ENCODE measurements at regions not wholly inside any gene's neighbourhood (a gene's known extent, or its start where the extent isn't known, plus 50 kb on each side); places are given as distances from the start of the nearest gene placed in this dataset.

DNA sequence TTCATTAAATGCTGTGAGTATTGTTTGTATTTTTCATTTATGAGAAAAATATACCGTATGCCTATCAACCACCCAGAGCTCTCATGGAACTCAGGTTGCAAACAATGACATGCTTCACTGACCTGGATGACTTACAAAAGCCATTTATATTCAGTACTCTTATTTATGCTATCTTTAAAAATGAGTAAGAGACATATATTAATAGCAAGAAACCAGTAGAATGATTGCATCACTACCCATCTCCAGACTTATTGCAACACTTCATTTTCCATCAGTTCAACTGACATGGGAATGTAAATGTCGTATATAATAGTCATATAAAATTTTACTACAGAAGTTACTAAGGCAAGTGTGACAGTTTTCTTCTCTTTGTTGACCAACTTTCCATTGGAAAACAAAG, 69.1 kb downstream of the OTP start:
- DNase-seq = no peak
- Histone ChIP-seq H3K4me3 (ENCODE audit: insufficient read depth, low read depth, low read length) (no peak overlapping the region), H3K27me3 (ENCODE audit: control insufficient read depth, insufficient read depth, low read length) (no peaks in the 10 kb centered on the region), H3K36me3 (replicated peaks; ENCODE audit: control insufficient read depth, insufficient read depth, low read length) (no peaks in the 10 kb centered on the region)

DNA sequence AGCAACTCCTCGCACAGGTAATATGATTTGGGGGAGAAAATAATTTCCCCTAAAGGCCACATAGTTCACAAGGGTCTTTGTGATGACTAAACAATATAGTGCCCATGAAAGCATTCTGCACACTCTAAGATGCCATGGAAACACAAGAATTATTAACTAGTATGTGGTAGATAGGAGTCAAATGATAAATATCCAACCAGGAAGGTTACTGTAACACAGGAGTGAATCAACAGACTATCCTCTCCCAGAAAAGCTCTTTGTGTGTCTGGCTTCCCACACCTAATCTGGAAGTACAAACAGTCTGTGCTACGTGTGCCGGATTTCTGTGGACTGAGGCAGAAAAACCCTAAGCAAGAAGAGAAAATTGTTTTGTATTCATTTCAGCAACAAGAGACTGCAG, 70.0 kb downstream of the OTP start:
- no peak overlapping the region for H3K4me3 ChIP-seq (ENCODE audit: insufficient read depth, low read depth, low read length)
- H3K36me3 ChIP-seq (replicated peaks; ENCODE audit: control insufficient read depth, insufficient read depth, low read length) = no peaks in the 10 kb centered on the region
- DNase-seq = no peak
- H3K27me3 ChIP-seq (ENCODE audit: control insufficient read depth, insufficient read depth, low read length) = no peaks in the 10 kb centered on the region

DNA sequence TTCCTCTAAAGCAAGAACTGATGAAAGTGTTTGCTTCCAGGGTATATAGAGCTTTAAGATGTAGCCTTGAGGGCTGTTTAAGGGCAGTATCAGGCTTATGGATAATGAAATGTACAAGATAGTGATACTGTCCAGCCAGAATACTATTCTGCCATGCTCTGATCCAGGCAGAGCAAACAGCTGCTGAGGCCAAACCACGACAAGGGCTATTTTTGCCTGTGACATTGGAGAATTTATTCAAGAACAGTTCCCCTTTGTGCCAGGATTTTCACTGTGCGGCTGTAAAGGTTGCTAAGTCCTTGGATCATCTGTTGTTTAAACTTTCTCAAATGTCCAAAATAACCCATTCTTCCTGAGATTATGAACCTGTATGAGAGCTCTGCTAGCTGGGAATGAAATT, 70.4 kb downstream of the OTP start:
- Histone ChIP-seq H3K4me3 (ENCODE audit: insufficient read depth, low read depth, low read length) (no peak overlapping the region), H3K36me3 (replicated peaks; ENCODE audit: control insufficient read depth, insufficient read depth, low read length) (no peaks in the 10 kb centered on the region), H3K27me3 (ENCODE audit: control insufficient read depth, insufficient read depth, low read length) (no peaks in the 10 kb centered on the region)
- no peak for DNase-seq

DNA sequence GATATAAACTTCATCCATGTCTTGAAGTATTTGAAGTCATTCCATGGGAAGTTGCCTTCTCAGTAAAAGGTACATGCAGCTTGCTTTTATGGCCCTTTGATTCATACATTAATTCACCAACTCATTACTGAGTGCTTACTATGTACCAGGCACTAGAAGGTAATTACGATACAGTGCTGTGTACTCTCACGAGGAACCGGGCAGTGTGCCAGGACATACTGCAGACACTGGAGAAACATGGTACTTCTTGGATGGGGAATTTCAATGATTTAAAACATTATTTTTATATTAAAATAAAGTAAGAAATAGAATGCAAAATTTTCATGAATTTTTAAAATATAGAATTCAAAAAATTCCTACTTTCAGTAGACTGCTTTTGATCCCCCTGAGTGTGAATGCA, 71.4 kb upstream of the WDR41 start:
- Histone ChIP-seq H3K4me3 (ENCODE audit: insufficient read depth, low read depth, low read length) (no peak overlapping the region), H3K36me3 (replicated peaks; ENCODE audit: control insufficient read depth, insufficient read depth, low read length) (no peaks in the 10 kb centered on the region), H3K27me3 (ENCODE audit: control insufficient read depth, insufficient read depth, low read length) (no peaks in the 10 kb centered on the region)
- no peak for DNase-seq

DNA sequence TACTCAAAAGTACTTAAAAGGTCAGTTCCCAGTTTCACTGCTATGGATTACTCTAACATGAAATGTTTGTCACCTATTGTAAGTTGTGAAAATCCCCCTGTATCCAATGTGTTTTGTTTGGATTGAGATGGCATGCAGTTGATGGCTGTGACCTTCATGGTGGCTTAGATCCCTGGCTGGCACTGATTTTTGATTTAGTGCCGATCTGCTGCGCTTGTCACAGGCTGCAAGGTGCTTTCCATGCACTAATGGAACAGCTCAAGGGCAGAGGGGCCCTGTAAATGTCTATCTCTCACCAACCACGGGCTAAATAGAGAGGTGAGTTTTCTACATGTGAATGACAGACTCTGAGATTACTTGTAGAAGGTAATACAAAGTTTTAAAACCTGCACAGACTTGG, 69.8 kb upstream of the WDR41 start:
- Histone ChIP-seq H3K4me3 (ENCODE audit: insufficient read depth, low read depth, low read length) (no peak overlapping the region), H3K27me3 (ENCODE audit: control insufficient read depth, insufficient read depth, low read length) (no peaks in the 10 kb centered on the region), H3K36me3 (replicated peaks; ENCODE audit: control insufficient read depth, insufficient read depth, low read length) (no peaks in the 10 kb centered on the region)
- no peak for DNase-seq

DNA sequence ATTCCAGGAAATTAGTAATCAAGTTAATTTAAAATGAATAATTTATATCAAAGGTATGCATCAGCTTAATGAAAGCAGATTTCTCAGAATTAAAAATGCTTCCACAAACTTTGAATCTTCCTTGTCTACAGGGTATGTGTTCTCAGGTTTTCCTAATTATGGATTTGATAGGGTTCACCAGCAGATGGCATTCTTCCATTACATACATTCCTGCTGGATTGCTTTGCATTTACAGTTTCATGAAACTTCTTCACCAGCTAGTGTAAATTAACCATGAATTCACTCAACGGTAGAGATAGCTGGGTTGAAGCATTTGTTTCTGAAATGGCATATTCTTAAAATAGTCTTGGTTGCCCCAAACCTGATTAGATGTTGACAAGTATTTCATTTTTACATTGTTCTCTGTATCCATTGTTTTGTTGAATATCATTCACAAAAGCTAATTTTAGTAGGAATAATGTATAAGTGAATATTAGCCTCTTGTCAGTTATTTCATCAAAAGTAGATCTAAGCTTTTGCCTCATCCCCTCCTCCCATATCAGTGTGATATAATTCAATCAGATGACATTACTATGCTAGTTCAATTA, 68.7 kb upstream of the WDR41 start:
- no peaks in the 10 kb centered on the region for H3K27me3 ChIP-seq (ENCODE audit: control insufficient read depth, insufficient read depth, low read length)
- no peak overlapping the region for H3K4me3 ChIP-seq (ENCODE audit: insufficient read depth, low read depth, low read length)
- no peaks in the 10 kb centered on the region for H3K36me3 ChIP-seq (replicated peaks; ENCODE audit: control insufficient read depth, insufficient read depth, low read length)
- DNase-seq = peak; percentile 26

DNA sequence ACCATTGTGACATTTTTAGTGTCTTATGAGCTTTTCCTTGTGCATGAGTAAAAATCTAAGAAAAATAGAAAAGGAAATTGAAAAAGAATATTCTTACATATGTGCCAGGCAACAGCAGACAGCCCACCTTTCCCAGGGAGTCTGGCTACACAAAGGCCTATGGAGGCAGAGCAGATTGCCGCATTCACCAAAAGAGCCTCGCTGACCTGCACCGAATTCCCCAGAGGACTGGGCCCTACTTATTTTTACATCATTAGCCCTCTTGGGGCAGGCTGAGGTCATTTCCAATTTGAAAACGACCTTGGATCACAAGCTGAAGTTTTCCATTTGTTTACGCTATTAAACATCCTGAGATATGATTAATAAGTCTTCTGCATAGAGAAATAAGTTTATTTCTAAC, 66.2 kb upstream of the WDR41 start:
- Histone ChIP-seq H3K27me3 (ENCODE audit: control insufficient read depth, insufficient read depth, low read length) (no peaks in the 10 kb centered on the region), H3K36me3 (replicated peaks; ENCODE audit: control insufficient read depth, insufficient read depth, low read length) (no peaks in the 10 kb centered on the region), H3K4me3 (ENCODE audit: insufficient read depth, low read depth, low read length) (no peak overlapping the region)
- peak; percentile 13 for DNase-seq

DNA sequence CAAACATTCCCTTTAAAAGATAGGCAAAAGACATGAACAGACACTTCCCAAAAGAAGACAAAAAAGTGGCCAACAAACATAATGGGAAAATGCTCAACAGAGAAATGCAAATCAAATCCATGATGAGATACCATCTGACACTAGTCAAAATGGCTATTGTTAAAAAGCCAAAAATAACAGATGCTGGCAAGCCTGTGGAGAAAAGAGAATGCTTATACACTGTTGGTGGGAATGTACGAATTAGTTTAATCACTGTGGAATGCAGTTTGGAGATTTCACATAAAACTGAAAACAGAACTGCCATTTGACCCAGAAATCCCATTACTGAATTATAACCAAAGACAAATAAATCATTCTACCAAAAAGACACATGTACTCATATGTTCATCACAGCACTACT, 58.3 kb upstream of the WDR41 start:
- no peaks in the 10 kb centered on the region for H3K36me3 ChIP-seq (replicated peaks; ENCODE audit: control insufficient read depth, insufficient read depth, low read length)
- DNase-seq = no peak
- H3K27me3 ChIP-seq (ENCODE audit: control insufficient read depth, insufficient read depth, low read length) = no peaks in the 10 kb centered on the region
- H3K4me3 ChIP-seq (ENCODE audit: insufficient read depth, low read depth, low read length) = no peak overlapping the region

DNA sequence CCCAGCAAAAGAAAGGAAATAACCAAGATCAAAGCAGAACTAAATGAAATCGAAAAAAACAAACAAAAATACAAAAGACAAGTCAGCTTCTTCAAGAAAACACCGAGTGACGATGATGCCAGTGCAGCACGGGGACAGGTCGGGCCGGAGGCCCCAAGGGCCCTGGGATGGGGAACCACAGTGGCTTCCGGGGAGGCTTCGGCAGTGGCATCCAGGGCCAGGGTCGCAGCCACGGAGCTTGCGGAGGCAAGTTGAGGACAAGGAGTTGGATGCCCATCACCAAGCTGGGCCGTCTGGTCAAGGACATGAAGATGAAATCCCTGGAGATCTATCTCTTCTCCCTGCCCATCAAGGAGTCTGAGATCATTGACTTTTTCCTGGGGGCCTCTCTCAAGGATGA, 53.2 kb upstream of the WDR41 start:
- H3K36me3 ChIP-seq (replicated peaks; ENCODE audit: control insufficient read depth, insufficient read depth, low read length) = no peaks in the 10 kb centered on the region
- no peak for DNase-seq
- no peak overlapping the region for H3K4me3 ChIP-seq (ENCODE audit: insufficient read depth, low read depth, low read length)
- no peaks in the 10 kb centered on the region for H3K27me3 ChIP-seq (ENCODE audit: control insufficient read depth, insufficient read depth, low read length)

Data from H7 (cell line).